HK-2 (cell line): ENCODE measurements at regions not wholly inside any gene's neighbourhood (a gene's known extent, or its start where the extent isn't known, plus 50 kb on each side); places are given as distances from the start of the nearest gene placed in this dataset.
A peak's percentile ranks its signal among the peaks of the same experiment; 100 is the strongest.
"Not testable (repeated sequence)": the region's sequence is repeated elsewhere in the genome, so short reads cannot be mapped to it uniquely, and the experiment has no call there.

Experiments
- DNase-seq: peaks from one replicate; pipeline ENCODE4 v3.0.0-alpha.2; 2018; ENCODE audit not compliant: unreplicated experiment

- DNase-seq: no peak
Observed at GRCh38 chr10:25076506-25077177, 60.2 kb downstream of the THNSL1 start.

DNA sequence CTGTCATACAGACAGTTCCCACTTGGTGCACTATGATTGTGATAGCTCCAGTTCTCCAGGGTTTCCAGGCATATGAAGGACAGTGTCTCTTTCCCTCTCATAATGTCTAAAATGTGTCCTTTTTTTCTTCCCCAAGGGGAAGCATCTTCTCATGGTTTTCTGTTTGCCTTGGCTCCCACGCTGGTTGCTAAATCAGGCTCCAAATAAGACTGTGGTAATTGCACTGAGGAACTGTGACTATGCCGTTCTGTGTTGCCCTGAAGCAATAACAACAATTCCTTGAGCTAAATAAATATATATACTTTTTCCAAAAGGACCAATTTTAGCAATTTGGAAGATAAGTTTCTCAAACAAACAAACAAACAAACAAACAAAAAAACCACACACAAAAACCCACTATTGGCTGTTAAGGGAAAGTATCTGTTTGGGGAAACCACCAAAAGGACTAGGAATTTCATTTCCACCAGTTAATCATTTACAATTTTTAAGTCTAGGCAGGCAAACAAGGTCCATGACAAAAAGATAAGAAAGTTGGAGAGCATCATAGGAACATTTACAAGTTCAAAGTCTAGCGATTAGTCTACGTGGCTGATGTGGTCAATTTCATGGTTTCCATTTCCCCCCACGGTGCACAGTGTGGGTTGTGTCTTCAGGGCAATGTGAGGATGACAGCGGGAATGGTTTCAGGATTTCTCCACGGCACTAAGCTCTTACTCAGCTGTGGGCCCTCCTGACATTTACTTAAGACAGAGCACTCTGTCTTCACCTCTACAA lies 62.4 kb downstream of the THNSL1 start:
- no peak for DNase-seq

DNA sequence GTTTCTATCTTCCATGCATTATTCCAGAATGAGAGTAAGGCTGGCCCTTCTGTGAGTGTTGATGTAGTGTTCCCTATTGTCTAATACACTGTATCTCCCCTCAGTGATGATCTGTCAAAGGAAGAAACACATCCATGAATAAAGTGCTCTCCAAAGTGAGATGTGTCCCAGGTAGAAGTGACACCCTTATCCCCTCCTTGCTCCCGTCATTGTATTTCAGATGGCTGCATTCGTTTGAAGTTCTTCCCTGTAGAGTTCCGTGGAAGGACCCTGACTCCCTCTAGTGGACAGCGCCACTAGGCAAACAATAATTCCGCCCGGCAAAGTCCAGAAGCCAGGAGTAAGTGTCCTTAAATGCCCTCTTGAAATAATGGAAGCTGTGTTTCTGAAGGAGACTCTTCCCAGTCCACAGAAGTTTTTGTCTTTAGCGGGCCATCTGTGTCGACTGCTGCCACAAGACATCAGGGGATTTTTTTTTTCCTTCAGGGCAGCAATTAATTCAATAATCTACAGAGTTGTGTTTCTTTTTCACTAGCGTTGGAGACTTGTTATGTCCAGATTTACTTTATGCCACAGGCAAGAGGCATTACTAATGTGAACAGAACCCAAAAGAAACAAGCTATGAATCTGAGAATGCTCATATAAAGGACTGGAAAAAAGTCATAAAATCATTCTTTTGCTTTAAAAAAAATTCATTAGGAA lies 64.6 kb downstream of the THNSL1 start:
- DNase-seq: peak; percentile 63

DNA sequence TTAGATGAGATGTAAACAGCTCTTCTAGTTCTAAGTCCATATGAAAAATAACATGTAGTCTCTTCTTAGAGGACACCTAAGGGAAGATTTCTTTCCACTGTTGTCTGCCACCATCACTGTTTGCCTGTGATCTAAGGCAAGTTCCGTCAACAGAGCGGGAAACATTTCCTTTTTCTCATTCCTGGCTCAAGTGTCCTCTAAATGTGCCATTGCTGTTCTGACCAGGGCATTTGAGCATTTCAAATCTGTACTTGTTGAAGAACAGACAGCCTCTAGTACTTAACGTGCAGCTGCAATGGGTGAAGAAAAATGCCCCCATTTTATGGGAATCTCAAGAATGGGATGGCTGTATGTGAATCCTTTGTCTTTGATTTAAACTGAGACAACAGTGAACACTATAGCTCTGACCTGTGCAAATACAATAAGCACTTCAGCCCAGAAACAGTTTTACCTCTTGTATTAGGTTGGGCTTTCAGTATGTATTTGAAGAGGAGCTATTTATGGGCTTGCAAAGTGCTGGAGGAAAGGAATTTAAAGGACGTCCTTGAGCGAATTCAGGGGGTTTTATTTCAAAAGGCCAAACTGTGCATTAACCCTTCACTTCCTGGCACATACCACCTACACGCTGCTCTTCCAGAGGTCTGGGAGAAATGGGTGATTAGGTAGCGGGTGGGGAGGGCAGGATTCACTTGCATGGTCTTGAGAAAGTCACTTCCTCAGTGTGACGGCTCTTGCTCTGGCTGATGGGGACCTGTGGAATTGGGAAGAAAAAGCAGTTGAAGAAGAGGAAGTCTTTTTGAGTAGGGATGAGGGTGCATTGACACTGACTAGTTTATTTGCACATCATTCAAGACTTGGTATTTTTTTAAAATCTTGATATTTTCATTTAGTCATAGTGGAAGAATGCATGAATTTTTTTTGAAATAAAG lies 66.1 kb downstream of the THNSL1 start:
- no peak for DNase-seq

DNA sequence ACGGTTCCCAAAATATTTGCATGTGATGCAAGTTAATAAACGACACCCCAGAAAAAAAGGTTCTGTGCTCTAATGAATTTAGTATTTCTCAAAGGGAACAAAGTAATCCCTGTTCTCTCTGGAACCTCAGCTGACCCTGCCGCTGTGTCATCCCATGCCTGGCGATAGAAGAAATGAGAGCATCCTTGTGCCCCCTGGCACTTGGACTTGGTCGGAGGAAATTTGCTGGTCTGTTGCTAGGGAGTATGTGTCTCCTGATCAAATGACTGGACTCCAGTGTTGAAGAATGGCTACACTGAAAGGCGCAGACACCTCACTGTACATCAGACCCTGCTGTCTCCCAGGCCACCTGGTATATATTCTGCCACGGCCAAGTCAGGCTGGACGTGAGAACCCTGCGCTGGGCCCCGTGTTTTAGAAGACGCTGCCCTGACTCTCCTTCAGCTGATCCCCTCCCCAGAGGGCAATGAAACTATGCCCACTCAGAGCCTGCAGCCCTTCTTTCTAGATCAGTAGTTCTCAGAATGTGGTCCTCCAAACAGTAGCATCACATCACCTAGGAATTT lies 67.2 kb downstream of the THNSL1 start:
- no peak for DNase-seq

GRCh38 chr10:25084447-25084846 lies 68.0 kb downstream of the THNSL1 start:
- DNase-seq: no peak

DNA sequence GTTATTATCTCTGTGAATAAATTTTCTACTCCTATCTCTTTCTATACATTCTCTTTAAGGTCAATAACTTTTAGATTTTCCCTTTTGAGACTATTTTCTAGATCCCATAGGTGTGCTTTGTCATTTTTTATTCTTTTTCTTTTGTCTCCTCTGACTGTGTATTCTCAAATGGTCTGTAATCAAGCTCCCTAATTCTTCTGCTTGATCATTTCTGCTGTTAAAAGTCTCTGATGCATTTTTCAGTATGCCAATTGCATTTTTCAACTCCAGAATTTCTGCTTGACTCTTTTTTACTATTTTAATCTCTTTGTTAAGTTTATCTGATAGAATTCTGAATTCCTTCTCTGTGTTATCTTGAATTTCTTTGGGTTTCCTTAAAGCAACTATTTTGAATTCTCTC lies 78.2 kb downstream of the THNSL1 start:
- no peak for DNase-seq

DNA sequence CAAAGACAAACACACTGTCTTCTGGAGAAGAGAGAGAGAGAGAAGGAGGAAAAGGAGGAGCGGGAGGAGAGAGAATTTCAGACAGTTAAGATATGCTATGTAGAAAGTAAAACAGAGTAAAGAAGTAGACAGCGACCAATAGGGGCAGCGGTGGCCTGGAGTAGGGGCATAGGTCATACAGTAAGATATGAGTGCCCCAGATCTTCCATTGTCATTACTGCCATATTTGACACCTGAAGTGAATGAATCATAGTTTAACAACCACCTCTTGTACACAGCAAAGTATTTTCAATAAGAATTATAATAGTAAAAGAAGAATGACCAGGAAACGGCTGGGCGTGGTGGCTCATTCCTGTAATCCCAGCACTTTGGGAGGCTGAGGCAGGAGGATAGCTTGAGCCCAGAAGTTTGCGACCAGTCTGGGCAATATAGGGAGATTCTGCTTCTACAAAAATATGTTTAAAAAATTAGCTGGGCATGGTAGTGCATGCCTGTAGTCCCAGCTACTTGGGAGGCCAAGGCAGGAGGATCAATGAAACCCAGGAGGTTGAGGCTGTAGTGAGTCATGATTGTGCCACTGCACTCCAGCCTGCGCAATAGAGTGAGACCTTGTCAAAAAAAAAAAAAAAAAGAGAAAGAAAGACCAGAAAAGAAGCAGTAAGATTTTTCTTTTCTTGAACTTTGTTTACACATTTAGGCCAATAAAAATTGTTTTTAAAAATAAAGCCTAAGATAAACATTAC lies 77.0 kb upstream of the GPR158 start:
- no peak for DNase-seq

DNA sequence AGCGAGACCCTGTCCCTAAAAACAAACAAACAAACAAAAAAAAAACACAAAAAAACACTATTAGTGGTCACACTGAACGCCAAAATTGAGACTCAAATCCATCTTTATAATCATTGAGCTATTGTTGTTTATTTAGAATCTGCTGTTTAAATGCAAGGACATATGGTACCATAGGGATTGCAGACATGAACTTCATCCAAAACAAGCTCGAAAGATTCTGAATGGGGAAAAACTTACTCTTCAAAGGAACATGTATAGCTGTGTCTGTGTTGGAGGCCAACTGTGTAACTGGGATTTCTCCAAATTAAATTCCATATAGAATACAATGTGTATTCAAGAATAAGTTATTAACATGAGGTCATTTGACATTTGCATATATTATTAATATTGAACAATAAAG lies 74.7 kb upstream of the GPR158 start:
- no peak for DNase-seq

GRCh38 chr10:25101461-25102146 lies 73.2 kb upstream of the GPR158 start:
- DNase-seq: no peak

- no peak for DNase-seq
Observed at GRCh38 chr10:25102147-25102822, 72.5 kb upstream of the GPR158 start.

DNA sequence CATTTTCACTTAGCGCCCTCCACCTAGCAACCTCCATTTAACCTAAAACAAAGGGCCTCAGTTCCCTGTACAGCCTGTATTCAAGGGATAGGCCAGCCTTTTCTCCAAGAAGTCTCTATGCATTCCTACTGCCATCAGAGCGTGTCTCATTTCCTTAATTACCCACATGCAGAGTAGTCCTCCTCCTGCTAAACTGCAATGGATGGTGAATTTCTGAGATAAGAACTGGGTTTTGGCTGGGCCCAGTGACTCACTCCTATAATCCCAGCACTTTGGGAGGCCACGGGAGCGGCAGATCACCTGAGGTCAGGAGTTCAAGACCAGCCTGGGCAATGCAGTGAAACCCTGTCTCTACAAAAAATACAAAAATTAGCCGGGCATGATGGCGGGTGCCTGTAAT lies 71.1 kb upstream of the GPR158 start:
- DNase-seq: no peak

GRCh38 chr10:25104441-25104840 lies 70.4 kb upstream of the GPR158 start:
- no peak for DNase-seq

DNA sequence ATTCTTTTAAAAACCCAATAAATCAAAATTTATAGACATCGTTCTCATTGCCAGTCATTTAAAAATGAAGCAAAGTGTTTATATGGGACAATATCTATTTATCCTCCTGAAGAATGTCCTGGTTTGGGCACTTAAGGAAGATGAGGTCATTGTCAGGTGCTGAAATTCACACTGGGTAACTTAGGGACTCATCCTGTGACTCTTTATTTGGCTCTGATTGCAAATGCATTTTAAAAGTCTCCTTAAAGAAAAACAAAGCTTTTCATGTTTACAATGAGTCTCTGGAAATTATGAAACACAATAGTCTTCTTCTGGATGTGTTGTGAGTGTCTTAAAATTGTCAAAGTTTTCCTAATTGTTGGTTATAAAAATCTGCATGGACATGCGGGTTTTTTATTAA lies 69.5 kb upstream of the GPR158 start:
- DNase-seq: no peak

DNA sequence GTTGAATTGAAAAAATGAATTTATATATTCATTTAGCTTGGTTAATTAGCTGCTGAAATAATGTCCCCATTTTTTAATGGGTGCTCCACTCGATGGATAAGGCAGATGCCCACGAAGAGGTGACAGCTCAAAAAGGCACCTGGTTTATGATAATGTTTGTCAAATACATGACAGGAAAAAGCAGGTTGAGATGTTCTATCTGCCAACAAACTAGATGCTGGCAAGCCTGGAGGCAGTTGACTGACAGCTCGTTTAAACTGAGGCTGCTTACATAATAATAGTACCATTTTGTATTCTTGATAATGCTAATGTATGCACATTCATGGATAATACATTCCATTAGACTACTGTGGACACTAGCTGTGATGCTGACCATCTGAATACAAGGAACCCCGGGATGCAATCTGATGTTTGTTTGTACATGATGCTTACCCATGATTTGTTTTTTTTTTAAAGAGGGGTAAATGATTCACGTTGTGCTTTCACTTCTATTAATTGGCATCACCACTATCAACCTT lies 69.0 kb upstream of the GPR158 start:
- no peak for DNase-seq

DNA sequence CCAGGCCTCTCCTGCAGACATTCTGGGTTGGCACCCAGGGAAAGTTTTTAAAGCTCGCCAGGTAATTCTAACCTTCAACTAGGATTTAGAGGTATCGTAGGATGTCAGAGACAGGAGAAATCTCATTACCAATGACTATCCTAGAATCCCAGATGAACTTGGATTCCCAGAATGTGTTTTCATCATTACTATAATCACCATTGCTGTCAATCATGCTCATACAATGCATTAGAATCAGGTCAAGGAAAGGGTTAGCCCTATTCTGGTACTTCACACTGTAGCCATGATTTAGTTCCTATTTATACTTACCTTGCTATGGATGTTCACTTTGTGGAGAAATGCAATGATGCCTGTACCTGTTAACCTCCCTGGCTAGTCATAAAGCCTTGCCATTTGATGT lies 67.0 kb upstream of the GPR158 start:
- DNase-seq: no peak

DNA sequence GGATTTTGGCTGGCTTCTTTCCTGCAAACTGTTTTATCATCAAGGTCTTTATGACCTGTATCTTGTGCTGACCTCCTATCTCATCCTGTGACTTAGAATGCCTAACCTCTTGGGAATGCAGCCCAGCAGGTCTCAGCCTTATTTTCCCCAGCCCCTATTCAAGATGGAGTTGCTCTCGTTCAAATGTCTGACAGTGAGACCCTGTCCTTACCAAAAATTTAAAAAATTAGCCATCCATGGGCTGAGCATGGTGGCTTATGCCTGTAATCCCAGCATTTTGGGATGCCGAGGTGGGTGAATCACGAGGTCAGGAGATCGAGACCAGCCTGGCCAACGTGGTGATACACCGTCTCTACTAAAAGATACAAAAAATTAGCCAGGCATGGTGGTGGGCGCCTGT lies 64.9 kb upstream of the GPR158 start:
- DNase-seq: not testable (repeated sequence)

- DNase-seq: no peak
Observed at GRCh38 chr10:25112016-25112415, 62.8 kb upstream of the GPR158 start.
